ENCODE measurements at regions not wholly inside any gene's neighbourhood (a gene's known extent, or its start where the extent isn't known, plus 50 kb on each side); places are given as distances from the start of the nearest gene placed in this dataset.
A peak's percentile ranks its signal among the peaks of the same experiment; 100 is the strongest.

DNA sequence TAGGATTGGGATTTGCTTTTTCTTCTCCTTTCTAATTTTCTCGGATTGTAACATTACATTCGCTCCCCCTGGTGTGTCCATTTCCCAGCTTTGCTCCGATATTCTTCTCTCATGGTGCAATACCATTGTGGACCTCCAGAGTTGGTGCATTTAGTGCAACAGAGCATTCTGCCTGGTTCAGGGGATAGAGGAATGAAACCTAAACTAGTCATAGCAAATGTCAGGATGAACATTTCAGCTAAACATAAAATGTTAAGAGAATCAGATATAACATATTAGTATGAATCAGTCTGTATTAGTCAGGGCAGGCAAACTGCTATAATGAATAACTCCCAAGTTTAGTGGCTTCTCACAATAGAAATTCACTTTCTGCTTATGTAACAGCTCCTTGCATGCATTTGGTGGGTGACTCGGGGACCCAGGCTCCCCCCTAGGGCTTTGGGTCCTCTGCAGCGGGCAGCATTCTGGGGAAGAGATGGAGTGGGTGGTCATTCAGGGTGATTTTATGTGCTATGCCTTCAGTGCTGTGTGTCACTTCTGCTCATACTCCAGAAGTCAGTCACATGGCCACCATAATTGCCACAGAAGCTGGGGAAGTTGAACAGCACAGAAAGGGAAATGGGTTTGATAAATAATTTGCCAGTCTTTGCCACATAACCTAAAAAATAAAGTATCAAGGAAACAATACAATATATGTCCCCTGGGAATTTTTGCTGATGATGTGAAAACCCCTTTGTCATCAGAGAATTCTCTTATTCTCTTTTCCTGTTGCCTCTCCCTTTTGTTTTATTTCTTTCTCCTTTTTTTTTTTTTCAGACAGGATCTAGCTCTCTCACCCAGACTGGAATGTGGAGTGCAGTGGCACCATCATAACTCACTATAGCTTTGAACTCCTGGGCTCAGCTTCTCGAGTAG is 111.0 kb downstream of the HSPH1 start:
- TF ChIP-seq, protein P1, sequence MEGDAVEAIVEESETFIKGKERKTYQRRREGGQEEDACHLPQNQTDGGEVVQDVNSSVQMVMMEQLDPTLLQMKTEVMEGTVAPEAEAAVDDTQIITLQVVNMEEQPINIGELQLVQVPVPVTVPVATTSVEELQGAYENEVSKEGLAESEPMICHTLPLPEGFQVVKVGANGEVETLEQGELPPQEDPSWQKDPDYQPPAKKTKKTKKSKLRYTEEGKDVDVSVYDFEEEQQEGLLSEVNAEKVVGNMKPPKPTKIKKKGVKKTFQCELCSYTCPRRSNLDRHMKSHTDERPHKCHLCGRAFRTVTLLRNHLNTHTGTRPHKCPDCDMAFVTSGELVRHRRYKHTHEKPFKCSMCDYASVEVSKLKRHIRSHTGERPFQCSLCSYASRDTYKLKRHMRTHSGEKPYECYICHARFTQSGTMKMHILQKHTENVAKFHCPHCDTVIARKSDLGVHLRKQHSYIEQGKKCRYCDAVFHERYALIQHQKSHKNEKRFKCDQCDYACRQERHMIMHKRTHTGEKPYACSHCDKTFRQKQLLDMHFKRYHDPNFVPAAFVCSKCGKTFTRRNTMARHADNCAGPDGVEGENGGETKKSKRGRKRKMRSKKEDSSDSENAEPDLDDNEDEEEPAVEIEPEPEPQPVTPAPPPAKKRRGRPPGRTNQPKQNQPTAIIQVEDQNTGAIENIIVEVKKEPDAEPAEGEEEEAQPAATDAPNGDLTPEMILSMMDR (IDR thresholded peaks at IDR 0.05; ENCODE audit: insufficient read depth, low read length), result no peak
- peak; percentile 46; the same call in 1 of the 2 replicates for TF ChIP-seq SPI1 (IDR thresholded peaks at IDR 0.05; ENCODE audit: borderline replicate concordance, low read depth)
- no peak overlapping the region for H3K27ac ChIP-seq (replicated peaks)
- DNase-seq (ENCODE audit: low read depth in 1 of 2, low spot score in 1 of 2), result peak in 1 of 2 experiments; percentile 67

DNA sequence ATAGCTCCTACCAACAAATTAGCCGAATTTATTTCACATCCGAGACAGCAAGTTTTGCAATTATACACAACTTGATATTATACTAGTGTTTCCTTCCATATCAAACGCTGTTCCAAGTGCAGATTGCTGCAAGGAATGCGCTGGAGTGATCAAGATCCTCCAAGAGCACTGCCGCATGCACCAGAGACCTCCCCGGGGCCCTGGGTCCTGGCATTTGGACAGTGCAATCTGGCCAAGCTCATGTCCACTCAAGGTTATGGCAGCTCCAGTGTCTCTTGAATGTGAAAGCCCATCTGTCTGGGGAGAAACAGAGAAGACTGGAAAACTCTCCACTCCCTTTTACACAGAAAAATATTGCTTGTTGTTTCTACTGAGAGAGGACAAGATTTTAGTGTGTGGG is 111.9 kb downstream of the HSPH1 start:
- no peak overlapping the region for H3K4me3 ChIP-seq (replicated peaks; ENCODE audit: insufficient read depth, low read length)
- TF ChIP-seq, protein P1 (IDR thresholded peaks at IDR 0.05; ENCODE audit: insufficient read depth, low read length), result no peak
- no peak for TF ChIP-seq GABPA (IDR thresholded peaks at IDR 0.05; ENCODE audit: low read depth)
- no peak for TF ChIP-seq POLR2AphosphoS5 (IDR thresholded peaks at IDR 0.05; ENCODE audit: low read depth)
- no peak for TF ChIP-seq SPI1 (IDR thresholded peaks at IDR 0.05; ENCODE audit: borderline replicate concordance, low read depth)
- TF ChIP-seq, protein P2, sequence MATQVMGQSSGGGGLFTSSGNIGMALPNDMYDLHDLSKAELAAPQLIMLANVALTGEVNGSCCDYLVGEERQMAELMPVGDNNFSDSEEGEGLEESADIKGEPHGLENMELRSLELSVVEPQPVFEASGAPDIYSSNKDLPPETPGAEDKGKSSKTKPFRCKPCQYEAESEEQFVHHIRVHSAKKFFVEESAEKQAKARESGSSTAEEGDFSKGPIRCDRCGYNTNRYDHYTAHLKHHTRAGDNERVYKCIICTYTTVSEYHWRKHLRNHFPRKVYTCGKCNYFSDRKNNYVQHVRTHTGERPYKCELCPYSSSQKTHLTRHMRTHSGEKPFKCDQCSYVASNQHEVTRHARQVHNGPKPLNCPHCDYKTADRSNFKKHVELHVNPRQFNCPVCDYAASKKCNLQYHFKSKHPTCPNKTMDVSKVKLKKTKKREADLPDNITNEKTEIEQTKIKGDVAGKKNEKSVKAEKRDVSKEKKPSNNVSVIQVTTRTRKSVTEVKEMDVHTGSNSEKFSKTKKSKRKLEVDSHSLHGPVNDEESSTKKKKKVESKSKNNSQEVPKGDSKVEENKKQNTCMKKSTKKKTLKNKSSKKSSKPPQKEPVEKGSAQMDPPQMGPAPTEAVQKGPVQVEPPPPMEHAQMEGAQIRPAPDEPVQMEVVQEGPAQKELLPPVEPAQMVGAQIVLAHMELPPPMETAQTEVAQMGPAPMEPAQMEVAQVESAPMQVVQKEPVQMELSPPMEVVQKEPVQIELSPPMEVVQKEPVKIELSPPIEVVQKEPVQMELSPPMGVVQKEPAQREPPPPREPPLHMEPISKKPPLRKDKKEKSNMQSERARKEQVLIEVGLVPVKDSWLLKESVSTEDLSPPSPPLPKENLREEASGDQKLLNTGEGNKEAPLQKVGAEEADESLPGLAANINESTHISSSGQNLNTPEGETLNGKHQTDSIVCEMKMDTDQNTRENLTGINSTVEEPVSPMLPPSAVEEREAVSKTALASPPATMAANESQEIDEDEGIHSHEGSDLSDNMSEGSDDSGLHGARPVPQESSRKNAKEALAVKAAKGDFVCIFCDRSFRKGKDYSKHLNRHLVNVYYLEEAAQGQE (IDR thresholded peaks at IDR 0.05; ENCODE audit: insufficient replicate concordance, low read depth), result no peak
- no peaks in the 10 kb centered on the region for H3K27me3 ChIP-seq (ENCODE audit: insufficient read depth, poor library complexity, severe bottlenecking)
- no peak overlapping the region for H3K27ac ChIP-seq (replicated peaks)
- no peak for DNase-seq (ENCODE audit: low read depth in 1 of 2, low spot score in 1 of 2)

More for the DNA sequence above, 111.0 kb downstream of the HSPH1 start:
- no peak overlapping the region for H3K4me3 ChIP-seq (replicated peaks; ENCODE audit: insufficient read depth, low read length)
- H3K27me3 ChIP-seq (ENCODE audit: insufficient read depth, poor library complexity, severe bottlenecking), result no peaks in the 10 kb centered on the region

DNA sequence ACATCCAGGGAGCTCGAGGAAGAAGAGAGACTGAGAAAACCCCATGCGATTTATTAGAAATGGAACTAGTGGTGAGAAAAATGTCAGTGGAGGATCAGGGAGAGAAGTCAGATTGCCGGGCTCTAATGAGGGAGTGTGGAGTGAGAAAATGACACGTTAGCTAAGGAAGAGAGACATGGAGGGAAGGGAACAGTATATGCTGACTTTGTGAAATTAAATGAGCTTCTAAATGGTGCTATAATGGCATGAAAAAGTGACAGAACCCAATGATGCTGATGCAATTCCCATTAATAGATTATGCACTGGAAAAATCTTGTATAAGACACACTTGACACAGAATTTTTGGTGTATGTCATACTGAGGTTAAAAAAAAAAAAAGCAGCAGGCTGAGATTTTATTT is 112.6 kb downstream of the HSPH1 start:
- no peak overlapping the region for H3K4me3 ChIP-seq (replicated peaks; ENCODE audit: insufficient read depth, low read length)
- no peak overlapping the region for H3K27ac ChIP-seq (replicated peaks)
- TF ChIP-seq SPI1 (IDR thresholded peaks at IDR 0.05; ENCODE audit: borderline replicate concordance, low read depth), result no peak
- TF ChIP-seq, protein P2 (IDR thresholded peaks at IDR 0.05; ENCODE audit: insufficient replicate concordance, low read depth), result no peak
- no peak for TF ChIP-seq POLR2AphosphoS5 (IDR thresholded peaks at IDR 0.05; ENCODE audit: low read depth)
- TF ChIP-seq, protein P1 (IDR thresholded peaks at IDR 0.05; ENCODE audit: insufficient read depth, low read length), result no peak
- no peak for TF ChIP-seq GABPA (IDR thresholded peaks at IDR 0.05; ENCODE audit: low read depth)
- DNase-seq (ENCODE audit: low read depth in 1 of 2, low spot score in 1 of 2), result no peak
- H3K27me3 ChIP-seq (ENCODE audit: insufficient read depth, poor library complexity, severe bottlenecking), result no peaks in the 10 kb centered on the region
